ENCODE measurements at regions not wholly inside any gene's neighbourhood (a gene's known extent, or its start where the extent isn't known, plus 50 kb on each side); places are given as distances from the start of the nearest gene placed in this dataset.

DNA sequence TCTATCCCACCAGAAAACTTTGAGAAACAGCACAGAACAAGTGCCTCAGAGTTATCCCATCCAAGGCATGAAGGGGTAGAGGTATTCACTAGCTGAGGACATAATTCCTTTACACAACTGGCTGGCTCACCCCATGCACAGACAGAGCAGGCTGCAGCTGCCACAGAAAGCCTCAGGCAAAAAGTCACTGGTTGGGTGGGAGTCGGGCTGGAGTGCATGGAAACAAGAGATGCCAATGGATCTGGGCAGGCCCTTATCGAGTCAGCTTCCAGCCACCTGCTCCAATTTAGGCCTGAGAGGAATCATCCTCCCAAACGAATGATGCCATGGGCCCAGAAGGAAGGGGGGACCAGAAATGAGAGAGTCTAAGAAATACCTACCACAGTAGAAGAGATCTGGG is 83.0 kb downstream of the RSL24D1 start:
- TF ChIP-seq POLR2AphosphoS5 (IDR thresholded peaks at IDR 0.05) (no peak), POLR2A (IDR thresholded peaks at IDR 0.05) (no peak), EP300 (IDR thresholded peaks at IDR 0.05; ENCODE audit: low read depth) (no peak)
- Histone ChIP-seq H3K36me3 (no peaks in the 10 kb centered on the region), H3K9me3 (no peaks in the 10 kb centered on the region), H3K27ac (no peak overlapping the region), H3K4me1 (no peaks in the 10 kb centered on the region), H3K4me3 (no peak overlapping the region), H3K27me3 (no peaks in the 10 kb centered on the region)
- DNase-seq = no peak
- 40 to 66% methylated on average over 1 to 3 of the region's 3 CpGs for WGBS, 2 donors (ENCODE audit: low coverage in 1 of 2)
- in situ Hi-C loops (cut with MboI; ENCODE audit: low pct_ligation_motif_present in 1 of 4, low pct_unique_long_range_greater_than_20kb in 1 of 4, low sequenced_read_pairs in 3 of 4) (loop anchor here in 2 of 4 donors (25.0 kb wide), 2 partner anchors 1026 to 1301 kb away; no protein-coding TSS in a partner anchor), intact Hi-C loops (cut with DNase I; ENCODE audit: low total_unique reads) (no loop called here)

DNA sequence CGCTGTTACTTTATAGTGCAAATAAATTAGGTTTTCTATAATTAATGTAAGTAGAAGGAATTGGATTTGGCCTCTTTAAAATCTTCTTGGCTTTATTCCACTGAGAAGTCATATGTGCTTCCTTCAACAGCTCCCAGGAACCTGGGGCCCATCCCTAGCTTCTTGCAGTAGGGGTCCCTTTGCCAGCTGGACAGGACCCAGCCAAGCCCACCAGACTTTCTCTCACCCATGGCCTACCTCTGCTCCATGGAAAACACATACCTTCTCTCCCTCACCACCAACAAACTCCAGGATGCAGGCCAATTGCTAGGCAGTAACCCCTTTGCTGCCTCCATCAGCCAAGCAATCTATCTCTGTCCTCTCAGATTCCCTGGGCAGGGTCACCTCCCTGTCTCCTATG is 84.0 kb downstream of the RSL24D1 start:
- Histone ChIP-seq H3K36me3 (no peaks in the 10 kb centered on the region), H3K4me1 (no peaks in the 10 kb centered on the region), H3K9me3 (no peaks in the 10 kb centered on the region), H3K4me3 (no peak overlapping the region), H3K27me3 (no peaks in the 10 kb centered on the region), H3K27ac (no peak overlapping the region)
- intact Hi-C loops (cut with DNase I; ENCODE audit: low total_unique reads) (no loop called here), in situ Hi-C loops (cut with MboI; ENCODE audit: low pct_ligation_motif_present in 1 of 4, low pct_unique_long_range_greater_than_20kb in 1 of 4, low sequenced_read_pairs in 3 of 4) (loop anchor here in 2 of 4 donors (25.0 kb wide), 2 partner anchors 1025 to 1300 kb away; no protein-coding TSS in a partner anchor)
- DNase-seq = no peak
- TF ChIP-seq POLR2A (IDR thresholded peaks at IDR 0.05) (no peak), EP300 (IDR thresholded peaks at IDR 0.05; ENCODE audit: low read depth) (no peak), POLR2AphosphoS5 (IDR thresholded peaks at IDR 0.05) (no peak)
- TF ChIP-seq, protein P1, sequence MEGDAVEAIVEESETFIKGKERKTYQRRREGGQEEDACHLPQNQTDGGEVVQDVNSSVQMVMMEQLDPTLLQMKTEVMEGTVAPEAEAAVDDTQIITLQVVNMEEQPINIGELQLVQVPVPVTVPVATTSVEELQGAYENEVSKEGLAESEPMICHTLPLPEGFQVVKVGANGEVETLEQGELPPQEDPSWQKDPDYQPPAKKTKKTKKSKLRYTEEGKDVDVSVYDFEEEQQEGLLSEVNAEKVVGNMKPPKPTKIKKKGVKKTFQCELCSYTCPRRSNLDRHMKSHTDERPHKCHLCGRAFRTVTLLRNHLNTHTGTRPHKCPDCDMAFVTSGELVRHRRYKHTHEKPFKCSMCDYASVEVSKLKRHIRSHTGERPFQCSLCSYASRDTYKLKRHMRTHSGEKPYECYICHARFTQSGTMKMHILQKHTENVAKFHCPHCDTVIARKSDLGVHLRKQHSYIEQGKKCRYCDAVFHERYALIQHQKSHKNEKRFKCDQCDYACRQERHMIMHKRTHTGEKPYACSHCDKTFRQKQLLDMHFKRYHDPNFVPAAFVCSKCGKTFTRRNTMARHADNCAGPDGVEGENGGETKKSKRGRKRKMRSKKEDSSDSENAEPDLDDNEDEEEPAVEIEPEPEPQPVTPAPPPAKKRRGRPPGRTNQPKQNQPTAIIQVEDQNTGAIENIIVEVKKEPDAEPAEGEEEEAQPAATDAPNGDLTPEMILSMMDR (IDR thresholded peaks at IDR 0.05) = no peak
- WGBS, 2 donors (ENCODE audit: low coverage in 1 of 2) = 67 to 76% methylated on average over 1 of the region's 1 CpG

DNA sequence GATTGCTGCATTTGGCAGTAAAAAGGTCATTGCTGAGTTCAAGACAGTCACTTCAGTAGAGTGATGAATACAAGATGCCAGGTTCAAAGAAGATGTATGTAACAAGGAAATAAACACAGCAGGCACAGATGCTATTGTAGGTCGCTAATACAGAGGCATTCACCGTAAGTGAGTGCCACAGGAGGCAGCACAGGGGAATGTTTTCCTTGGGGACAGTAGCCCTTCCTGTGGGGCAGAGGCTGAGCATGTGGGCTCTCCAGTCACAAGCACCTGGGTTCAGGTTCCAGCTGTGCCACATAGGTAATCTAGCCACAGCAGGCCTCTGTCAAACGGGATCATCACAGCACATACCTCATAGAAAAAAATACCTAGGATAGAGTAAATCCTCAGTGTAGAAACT is 86.3 kb downstream of the RSL24D1 start:
- no peak for DNase-seq
- no peaks in the 10 kb centered on the region for H3K27me3 ChIP-seq
- H3K4me1 ChIP-seq = no peaks in the 10 kb centered on the region
- in situ Hi-C loops (cut with MboI; ENCODE audit: low pct_ligation_motif_present in 1 of 4, low pct_unique_long_range_greater_than_20kb in 1 of 4, low sequenced_read_pairs in 3 of 4) (loop anchor here in 2 of 4 donors (25.0 kb wide), 2 partner anchors 1023 to 1298 kb away; no protein-coding TSS in a partner anchor), intact Hi-C loops (cut with DNase I; ENCODE audit: low total_unique reads) (no loop called here)
- no peaks in the 10 kb centered on the region for H3K36me3 ChIP-seq
- H3K27ac ChIP-seq = no peak overlapping the region
- 17 to 27% methylated on average over 2 to 3 of the region's 3 CpGs for WGBS, 2 donors (ENCODE audit: low coverage in 1 of 2)
- no peaks in the 10 kb centered on the region for H3K9me3 ChIP-seq
- H3K4me3 ChIP-seq = no peak overlapping the region
- TF ChIP-seq, protein P1 (IDR thresholded peaks at IDR 0.05) = no peak
- TF ChIP-seq POLR2A (IDR thresholded peaks at IDR 0.05) (no peak), EP300 (IDR thresholded peaks at IDR 0.05; ENCODE audit: low read depth) (no peak), POLR2AphosphoS5 (IDR thresholded peaks at IDR 0.05) (no peak)

DNA sequence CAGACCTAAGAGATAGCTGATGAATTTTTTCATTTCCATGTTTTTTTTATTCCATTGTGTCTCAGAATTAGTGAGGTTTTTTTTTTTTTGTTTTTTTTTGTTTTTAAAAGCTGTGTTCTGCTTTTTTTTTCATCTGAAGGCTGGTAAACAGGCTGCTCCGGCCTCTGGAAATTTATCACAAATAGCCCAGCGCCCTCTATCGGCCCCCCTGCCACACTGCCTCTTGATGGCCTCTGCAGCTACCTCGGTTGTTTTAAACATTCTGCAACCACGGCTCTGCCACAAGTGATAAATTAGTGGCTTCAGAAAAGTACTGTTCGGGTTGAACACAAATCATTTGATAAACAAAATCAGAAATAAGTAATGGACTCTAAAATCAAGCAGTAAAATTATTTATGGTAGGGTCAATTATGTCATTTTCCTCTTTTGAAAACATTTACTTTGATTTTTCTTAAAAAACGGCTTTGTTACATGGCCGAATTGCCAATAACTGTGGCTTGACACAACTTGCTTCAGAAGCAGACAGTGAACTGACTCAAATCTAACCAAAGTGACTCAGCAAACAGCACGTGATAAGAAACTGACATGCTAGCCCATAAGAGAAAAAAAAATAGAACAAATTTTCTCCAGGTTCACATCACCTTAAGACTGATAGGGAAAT is 87.8 kb downstream of the RSL24D1 start:
- Histone ChIP-seq H3K9me3 (no peaks in the 10 kb centered on the region), H3K36me3 (no peaks in the 10 kb centered on the region), H3K4me1 (no peaks in the 10 kb centered on the region), H3K27ac (no peak overlapping the region), H3K4me3 (no peak overlapping the region), H3K27me3 (no peaks in the 10 kb centered on the region)
- peak; percentile 61 for DNase-seq
- TF ChIP-seq, protein P1 (IDR thresholded peaks at IDR 0.05) = peak; percentile 41 to 60 (median 47)
- no peak for TF ChIP-seq EP300 (IDR thresholded peaks at IDR 0.05; ENCODE audit: low read depth)
- WGBS, 2 donors (ENCODE audit: low coverage in 1 of 2) = 5 to 10% methylated on average over 9 of the region's 9 CpGs
- intact Hi-C loops (cut with DNase I; ENCODE audit: low total_unique reads) (no loop called here), in situ Hi-C loops (cut with MboI; ENCODE audit: low pct_ligation_motif_present in 1 of 4, low pct_unique_long_range_greater_than_20kb in 1 of 4, low sequenced_read_pairs in 3 of 4) (loop anchor here in 2 of 4 donors (25.0 kb wide), 2 partner anchors 1022 to 1297 kb away; no protein-coding TSS in a partner anchor)
